ENCODE measurements at regions not wholly inside any gene's neighbourhood (a gene's known extent, or its start where the extent isn't known, plus 50 kb on each side); places are given as distances from the start of the nearest gene placed in this dataset.

DNA sequence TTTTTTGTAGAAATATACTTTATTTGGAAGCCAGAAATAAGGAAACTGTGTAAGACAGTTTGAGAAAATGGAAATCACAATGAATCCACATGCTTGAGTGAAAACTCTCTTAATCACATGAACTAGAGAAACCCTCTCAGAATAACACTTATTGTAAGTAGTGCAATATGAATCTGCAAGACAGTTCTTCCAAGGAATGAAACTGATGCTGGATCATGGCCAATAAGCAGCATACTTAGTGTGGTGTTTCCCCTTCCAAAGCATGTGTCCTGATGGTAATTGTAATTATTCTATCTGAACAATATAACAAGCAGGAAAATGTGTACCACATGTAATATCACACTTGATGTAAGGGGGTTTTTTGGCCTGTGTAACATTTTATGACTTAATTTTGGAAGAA is 1870.5 kb upstream of the TENM3 start:
- no peak for DNase-seq

DNA sequence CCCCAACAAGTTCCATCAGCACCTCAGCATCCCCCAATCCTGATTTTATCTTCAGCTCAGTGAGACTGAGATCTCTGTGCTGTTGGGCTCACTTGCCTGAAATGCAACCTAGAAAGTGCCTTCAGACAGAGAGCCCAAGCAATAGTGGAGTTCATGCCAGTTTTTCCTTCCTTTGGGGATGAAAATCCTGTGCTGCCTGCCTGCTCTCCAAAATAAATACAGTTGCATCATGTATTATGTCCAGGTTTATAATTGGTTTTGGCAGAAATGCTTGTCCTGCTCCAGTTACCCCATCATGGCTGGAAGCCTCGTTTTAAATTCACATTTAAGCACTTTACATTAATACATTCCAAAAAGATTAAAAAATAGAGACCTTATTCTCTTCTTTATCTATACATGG is 1865.5 kb upstream of the TENM3 start:
- no peak for DNase-seq

DNA sequence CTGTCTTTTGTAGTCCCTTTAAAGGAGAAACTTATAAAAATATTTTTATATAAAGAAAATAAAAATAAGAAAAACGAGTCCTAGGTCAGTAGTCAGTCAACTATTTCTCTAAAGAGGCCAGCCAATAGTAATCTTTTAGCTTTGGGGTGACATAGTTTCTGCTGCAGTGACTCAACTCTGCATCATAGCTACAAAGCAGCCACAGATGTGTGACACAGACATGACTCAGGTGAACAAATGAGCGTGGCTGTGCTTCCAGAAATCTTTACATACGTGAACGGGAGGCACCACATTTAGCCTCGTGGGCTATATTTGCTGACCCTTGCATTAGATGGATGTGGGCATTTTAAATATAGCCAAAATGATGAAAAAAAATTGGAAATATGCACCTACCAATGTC is 1862.5 kb upstream of the TENM3 start:
- DNase-seq, result no peak

DNA sequence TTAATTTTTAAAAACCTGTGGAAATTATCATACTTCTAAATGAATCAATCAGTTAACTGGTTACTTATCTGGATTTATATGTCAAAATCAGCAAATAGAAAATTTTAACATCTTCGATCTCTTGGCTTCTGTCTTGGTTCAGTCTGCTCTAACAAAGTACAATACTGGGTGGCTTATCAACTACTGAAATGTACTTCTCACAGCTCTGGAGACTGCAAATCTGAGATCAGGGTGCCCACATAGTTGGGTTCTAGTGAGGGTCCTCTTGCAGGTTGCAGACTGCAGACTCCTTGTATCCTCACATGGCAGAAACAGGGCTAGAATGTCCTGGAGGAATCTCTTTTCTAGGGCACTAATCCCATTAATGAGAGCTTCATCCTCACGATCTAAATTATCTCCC is 1851.6 kb upstream of the TENM3 start:
- DNase-seq, result no peak

DNA sequence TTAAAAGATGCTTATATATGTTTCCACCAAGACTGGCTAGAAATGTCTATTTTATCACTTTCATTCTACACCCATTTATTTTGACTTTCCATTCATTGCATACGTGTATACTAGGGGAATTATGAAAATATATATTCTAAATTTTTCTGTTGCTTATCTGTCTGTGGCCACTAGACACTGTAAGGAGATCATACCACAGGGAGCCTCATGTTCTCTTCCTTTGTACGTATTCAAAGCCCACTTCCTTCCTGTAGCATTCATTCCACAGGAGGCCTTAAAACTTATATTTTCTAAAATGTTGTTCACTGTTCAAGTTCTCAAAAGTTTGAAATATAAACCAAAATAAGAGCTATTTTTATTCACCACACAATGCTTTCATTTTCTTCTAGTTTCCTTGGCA is 1848.9 kb upstream of the TENM3 start:
- no peak for DNase-seq

DNA sequence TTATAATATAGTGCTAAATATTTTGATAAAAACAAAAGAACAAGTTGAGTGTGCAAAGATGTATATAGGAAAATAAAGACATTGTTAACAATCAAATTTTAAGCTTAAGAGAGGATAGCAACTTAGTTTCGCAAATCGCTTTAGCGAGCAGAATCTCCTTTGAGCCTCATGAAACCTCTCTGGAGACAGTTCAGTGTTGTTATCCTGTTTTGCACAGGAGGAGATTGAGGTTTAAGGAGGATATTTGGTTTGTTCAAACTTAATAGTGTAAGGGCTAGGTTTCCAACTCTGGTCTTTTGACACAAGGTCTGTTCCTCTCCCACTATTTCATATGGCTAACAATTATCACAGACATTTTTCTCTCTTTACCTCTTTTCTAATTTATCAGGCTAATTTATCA is 1848.5 kb upstream of the TENM3 start:
- DNase-seq, result no peak

DNA sequence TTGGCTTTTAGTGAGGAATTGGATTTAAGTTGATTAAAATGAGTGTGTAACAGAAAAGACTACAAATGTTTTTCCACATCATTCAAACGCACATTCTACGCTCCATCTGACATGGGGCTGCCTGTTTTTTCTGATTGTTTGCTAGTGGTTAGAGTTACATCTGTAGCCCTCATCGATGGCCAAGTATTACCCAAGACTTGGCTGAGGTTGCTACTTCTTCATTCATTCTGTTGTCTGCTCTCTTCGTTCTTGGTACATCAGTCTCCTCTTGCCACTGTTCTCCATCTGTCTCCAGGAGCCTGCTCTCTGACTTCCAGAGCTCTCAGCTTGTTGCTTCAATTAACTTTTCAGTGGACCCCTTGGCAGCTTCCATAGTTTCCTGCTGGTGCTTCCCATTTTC is 1844.6 kb upstream of the TENM3 start:
- DNase-seq, result no peak

DNA sequence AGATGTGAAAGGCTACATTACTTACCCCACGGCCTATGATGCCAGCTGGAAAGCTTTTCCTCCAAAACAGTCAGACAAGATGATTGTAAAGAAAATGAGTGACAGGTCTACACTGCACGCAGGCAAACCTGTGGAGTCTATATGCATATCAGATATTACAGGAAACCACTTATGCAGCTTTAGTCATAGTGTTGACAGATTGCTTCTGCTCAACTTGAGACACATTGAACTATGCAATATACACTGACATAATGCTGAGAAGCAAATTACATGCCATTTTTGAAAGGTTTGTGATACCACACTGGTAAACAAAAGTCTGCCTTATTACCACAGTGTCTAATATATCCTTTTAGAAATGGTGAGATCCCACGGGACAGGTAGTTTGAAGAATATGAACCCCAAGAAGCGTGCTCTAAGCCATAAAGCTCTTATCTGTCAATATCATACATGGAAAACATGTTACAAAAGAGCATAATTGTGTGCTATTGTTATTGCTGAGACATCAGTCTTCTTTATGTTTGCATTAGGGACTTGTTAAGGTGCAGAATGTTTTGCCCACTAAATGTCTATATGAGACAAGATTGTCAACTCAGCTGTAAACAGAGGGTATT is 1835.8 kb upstream of the TENM3 start:
- no peak for DNase-seq

DNA sequence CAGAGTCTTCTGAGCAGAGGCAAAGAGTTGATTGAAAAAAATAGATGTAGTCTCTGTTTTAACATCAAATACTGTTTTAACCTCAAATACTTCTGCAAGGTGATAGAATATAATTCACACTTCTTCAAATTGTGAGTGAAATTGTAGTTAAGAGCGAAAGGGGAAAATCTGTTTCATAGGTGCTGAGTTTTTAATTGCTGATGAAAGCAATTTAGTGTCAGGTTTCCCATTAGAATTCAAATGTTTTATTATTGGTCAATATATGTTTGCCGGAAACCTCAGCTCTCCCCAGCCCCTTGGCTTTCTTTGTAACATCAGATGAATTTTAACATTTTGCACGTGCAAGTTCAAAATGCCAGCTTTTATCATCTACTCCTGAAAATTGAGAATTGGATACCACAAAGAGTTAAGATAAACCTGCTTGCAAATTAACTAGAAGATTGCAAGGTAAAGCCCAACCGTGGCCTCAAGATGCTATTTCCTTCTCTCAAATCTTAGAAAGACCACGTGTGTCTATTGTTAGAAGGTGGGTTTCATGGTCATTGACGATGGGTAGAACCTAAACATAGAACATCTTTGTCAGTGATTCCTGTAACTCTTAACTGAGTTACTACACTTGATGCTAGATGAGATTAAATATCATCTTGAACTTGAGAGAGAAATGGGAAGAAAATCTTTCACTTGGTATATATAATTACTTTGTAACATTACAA is 1824.2 kb upstream of the TENM3 start:
- DNase-seq, result no peak

DNA sequence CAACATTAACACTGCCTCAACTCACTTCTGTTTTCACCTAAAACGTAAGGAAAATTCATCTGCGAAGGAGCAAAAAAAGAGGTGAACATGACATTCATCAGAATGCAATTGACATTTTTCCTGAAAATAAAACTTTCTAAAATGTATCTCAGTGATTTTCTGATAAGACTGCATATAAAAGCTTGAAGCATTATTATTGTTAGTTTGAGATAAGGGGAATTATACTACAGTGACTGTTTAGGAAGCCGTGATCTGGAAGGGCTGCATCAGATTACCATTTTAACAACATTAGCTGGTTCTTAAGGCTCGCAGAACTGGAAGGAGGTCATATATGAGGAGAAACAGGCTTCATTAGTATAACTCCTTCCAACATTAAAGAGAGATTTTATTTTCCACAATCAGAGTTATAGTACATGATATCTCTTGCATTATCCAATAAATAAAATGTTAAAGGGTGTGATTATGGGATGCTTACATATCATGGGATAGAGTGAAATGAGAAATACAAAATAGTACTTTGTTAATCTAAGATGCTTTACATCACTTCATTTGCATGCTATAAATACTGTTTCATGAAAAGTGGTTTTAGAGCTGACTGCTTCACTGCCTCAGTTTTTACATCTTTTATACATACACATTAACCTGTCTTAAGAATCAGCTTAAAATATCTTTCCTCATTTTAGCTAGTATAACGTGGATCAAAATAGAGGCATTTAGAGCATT is 1820.1 kb upstream of the TENM3 start:
- no peak for DNase-seq

DNA sequence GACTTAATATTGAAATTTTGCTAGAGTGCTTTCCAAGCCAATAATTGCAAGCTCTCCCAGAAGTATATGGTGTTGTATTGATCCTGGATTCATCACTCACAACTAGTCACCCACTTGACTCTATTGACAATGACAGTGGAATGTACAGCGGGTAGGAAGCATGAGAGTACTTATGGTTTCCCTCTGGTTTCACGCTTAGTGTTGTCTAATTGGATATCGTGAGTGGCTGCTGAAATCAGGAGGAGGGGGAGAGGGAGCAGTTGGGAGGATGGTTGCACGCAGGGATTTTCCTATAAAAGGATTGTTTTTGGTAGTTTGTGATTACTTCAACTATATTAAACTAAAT is 1819.5 kb upstream of the TENM3 start:
- DNase-seq, result no peak

DNA sequence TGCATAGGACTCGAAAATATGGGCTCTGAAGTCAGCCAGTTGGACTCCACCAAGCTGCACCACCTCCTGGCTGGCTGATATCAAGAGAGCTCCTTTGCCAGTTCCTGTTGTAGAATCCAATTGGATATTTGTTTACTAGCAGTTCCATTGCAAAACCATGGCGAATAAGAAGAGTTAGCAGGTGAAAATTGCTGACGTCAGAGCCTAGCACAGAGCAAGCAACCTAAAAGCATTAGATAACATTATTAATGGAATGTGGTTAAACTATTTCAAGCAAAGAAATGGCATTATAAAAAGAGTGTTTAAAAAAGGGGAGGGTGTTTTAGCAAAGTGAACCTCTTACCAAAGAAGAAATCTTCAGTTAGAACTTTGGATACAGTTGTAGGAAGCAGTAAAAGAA is 1816.3 kb upstream of the TENM3 start:
- DNase-seq, result no peak

DNA sequence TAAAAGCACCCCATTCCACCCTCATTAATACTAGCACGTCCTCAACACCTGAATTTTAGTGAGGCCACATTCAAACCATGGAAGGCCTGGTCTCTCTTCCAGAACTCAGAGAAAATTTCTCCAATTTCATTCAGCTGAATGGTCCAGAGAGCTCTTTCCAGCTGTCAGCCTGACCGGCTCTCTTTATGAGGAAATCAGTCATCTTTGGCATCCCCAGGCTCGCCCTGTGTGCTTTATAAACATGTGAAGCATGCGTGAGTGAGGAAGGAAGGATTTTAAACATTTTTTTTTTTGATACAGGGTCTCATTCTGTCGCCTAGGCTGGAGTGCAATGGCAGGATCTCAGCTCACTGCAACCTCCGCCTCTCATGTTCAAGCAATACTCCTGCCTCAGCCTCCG is 1812.9 kb upstream of the TENM3 start:
- no peak for DNase-seq

DNA sequence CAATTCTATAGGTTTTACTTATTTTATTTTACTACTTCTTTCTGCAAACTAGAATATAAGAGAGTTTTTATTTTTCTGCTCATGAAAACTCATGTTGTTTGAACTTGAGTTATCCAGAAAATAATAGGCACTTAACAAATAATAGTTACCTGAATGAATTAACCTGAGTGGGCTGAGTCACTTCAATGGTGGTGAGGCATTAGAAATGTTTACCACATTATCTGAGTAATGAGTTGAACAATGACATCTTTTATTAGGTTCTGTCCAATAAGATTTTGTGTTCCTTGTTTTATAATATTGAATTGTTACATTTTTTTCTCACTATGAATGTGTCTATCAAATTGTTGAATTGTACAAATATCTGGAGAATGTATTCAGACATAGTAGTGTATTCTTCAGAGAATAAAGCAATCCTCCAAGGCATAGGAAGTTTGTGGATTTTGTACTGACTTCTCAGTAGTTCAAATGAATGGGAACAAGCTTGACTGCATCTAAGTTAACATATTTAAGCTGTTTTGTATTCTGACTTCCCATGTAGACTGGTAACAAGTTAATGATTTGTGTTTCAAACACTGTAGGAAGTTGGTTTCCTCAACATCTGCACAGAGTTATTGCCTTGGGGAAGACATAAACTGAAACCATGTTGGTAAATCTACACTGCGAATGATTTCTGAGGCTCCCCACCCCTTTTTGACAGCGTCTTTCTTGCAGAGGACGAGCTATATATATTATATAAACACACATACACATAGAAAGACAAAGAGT is 1808.9 kb upstream of the TENM3 start:
- DNase-seq, result no peak

DNA sequence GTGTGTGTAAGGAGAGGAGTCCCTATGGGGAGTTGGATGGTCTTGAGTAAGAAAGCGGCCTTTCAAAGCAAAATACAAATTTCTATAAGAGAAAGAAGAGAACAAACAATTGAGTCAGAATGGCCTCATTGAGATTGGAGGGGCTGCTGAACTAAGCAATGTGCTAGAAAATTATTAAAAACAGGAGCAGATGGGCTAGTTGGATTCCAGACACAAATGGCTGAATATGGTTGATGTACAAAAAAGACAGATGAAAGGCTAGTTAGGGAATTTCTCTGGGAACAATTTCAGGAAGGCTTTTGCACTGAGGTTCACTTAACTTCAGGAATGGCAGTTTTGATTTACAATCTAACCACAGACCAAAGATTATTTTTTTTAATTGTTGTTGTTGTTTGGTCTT is 1806.8 kb upstream of the TENM3 start:
- DNase-seq, result no peak

DNA sequence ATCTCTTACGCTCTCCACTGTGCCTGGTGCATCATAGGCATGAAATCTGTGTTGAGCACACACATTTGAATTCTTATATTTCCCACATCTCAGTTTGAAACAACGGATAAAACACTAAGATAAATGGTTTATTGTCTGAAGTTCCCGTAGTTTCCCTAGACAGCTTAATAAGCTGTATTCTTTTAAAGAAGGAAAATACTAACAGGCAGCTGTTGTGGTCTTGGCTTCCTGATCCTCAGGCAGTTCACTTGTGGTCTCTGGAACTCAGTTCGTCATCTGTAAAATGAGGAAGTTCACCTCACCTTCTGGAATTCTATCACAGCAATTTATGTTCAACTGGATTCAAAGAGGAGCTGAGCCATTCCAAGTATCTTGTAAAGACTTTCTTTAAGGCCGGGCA is 1805.6 kb upstream of the TENM3 start:
- no peak for DNase-seq

DNA sequence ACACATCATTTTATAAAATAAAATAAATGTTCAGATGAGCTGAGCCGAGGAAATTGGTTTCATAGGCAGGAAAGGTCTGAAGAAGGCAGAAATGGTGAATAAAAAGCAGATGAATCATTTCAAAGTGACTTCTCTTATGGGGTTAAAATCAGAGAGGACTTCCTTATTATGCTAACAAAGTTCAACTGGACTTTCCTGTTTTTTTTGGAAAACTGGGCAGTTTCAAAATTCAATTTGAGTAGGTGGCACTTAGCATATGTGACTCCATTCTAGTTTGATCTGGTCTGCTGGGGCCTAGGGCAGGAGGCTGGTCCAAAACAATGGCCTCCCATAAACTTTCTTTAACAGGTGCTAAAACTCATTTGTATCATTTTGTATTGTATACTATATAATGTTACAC is 1794.9 kb upstream of the TENM3 start:
- no peak for DNase-seq

DNA sequence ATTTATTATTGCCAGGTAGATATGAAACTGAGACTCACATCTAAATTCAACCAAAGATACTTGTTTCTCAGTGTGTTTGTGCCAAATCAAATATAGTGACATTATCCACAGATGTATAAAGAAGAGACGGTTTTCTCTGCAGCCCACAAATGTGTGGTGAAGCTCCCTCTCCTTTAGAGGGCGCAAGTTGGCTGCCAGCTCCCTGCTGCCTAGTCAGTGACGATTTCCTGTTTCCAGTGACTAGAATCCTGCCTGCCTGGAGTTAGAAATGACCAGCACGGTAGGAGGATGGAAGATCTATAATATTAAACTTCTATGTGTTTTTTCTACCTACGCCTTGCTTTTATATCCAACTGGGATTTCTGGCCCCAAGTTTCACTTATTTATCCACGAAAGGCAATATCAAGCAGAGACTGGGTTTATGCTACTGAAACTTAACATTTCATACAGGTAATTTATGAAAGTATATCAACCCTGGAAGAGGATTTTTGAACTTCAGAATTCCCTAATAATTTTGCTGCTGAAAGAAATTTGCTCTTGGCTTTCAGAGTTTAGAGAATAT is 1793.7 kb upstream of the TENM3 start:
- DNase-seq, result no peak

DNA sequence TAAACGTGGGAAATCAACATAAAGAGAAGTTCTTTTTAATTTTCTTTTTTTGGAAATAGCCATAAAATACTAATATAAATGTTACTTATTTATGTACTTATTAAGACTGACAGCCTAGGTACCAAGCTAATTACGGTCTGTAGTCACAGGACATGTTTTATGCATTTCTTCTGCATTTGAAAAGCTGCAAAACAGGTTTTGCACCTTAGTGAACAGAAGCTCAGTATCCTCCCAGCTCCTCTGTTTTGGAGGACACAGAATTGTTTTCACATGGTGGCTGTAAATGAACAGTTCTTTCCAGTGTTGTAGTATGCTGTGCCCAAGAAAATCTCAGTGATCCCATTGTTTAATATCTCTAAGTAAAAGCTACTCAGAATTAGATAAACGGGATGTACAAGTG is 1788.0 kb upstream of the TENM3 start:
- no peak for DNase-seq

DNA sequence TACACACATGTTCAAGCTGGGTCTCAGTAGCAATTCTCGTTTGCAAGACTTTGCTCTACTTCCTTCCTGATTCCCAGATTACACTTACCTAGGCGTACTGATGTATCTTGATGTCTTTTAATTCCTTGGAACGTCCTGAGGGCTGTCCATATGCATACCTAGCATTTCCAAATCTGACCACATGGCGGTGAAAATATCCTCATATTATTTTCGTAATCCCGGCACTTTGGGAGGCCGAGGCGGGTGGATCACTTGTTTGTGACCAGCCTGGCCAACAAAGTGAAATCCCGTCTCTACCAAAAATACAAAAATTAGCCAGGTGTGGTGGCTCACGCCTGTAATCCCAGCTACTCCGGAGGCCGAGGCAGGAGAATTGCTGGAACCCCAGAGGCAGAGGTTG is 1786.3 kb upstream of the TENM3 start:
- no peak for DNase-seq

DNA sequence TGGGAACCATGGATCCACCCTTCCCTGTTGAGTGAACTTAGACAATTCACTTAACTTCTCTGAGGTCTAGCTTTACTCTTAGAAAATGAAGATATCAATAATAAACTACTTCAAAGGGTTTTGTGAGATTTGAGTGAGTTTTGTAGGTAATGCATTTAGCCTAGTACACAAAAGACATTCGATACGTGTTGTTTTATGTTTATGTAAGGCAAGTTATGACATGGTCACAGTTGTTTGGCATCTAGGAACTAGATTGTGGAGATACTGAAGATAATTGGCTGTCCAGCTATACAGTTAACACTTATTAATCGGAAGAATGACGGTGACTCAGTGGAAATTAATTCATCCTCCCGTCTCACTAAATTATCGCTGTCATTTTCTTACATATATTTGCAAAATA is 1781.1 kb upstream of the TENM3 start:
- DNase-seq, result no peak

DNA sequence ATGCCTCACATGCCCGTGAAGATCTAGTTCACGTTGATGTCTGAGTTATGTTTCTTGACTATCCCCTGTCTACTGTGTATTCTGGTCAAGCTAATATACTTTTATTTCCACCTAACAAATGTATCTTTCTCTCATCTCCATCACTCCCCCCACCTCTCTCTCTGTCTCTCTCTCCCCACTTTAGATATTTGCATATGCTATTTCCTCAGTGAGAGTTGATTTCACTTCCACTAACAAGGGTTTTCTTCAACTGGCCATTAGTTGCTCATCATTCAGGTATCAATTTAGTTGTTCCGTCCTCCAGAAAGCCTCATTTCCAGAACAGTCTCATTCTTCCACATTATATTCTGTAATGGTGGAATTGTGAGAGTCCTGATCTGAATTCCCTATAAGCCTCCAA is 1777.8 kb upstream of the TENM3 start:
- no peak for DNase-seq

DNA sequence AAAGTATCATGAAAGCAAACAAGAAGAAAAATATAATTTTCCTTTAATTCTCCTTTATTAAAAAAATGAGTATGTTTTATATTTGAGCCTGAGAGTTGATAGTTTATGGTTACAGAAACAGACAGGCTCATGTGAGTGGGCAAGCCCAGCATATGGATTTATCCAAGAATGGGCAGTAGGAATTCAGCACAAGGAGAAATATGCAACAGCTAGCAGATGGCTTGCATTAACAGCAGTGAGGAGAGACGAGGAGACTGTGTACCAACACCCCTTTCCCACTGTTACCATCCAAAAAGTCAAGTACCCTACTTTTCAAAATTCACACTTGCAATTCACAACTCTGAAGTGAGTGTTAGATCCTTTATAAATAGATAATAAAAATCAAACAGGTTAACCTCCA is 1760.2 kb upstream of the TENM3 start:
- no peak for DNase-seq

DNA sequence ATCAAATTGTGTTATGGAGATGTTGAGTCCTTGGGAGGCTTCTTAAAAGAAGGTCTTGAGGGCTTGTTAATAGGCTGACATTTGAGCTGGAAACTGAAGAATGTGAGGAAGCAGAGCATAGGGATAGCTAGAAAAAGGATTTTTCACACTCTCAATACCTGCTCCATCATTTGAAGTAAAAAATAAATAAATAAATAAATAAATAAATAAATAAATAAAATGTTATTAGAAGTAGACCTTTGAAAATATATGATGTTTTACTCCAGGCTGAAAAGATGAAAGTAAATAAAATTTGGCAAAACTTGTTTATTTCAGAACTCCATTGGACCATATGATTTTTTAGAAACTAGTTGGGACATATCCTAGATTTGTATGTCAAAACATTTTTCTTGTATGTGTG is 1757.8 kb upstream of the TENM3 start:
- DNase-seq, result no peak

Data from activated CD8-positive, alpha-beta memory T cell treated with anti-CD3 and anti-CD28 coated beads, Interleukin-2, amount 50 U/mL, for 48 hours (primary cell).